ENCODE measurements at regions not wholly inside any gene's neighbourhood (a gene's known extent, or its start where the extent isn't known, plus 50 kb on each side); places are given as distances from the start of the nearest gene placed in this dataset.

DNA sequence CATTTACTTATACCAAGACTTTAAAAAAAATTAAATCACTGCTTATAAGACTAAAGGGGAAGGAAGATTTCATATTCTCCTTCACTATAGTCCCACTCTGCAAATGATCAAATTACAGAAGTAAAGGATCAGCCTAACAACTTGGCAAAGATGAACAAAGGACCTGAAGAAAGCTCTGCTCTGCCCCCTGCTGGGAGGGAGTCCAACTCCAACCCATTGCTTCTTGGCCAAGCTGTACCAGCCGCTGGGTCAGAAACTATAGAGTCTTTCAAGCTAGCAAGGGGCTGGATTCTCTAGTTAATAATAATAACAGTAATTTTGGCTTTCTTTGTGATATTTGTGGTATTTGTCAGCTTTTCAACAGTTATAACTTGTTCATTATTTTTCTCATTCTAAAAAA lies 927.0 kb upstream of the CRIM1 start:
- no peaks in the 10 kb centered on the region for H3K4me1 ChIP-seq (ENCODE audit: insufficient read depth, low read length, poor library complexity, severe bottlenecking)
- no peak overlapping the region for H2AFZ ChIP-seq (ENCODE audit: low read length)
- no peak overlapping the region for H3K9ac ChIP-seq (ENCODE audit: low read depth, low read length, poor library complexity, severe bottlenecking)
- no peak overlapping the region for H3K4me3 ChIP-seq (ENCODE audit: low read length, poor library complexity, severe bottlenecking)
- TF ChIP-seq CTCF (conservative IDR thresholded peaks at IDR 0.05; ENCODE audit: low read length): peak; percentile 70
- TF ChIP-seq EZH2phosphoT487 (IDR thresholded peaks at IDR 0.05; ENCODE audit: borderline replicate concordance): no peak
- H4K20me1 ChIP-seq (ENCODE audit: insufficient read depth, low read length, poor library complexity, severe bottlenecking): no peaks in the 10 kb centered on the region
- H3K9me3 ChIP-seq (ENCODE audit: insufficient read depth, low read depth, low read length): no peaks in the 10 kb centered on the region
- H3K36me3 ChIP-seq (ENCODE audit: insufficient read depth, low read length): no peaks in the 10 kb centered on the region
- no peaks in the 10 kb centered on the region for H3K27me3 ChIP-seq (ENCODE audit: insufficient read depth, low read length, poor library complexity, severe bottlenecking)
- H3K9me2 ChIP-seq (replicated peaks; ENCODE audit: low read depth, low read length): 0 out of 2 replicates have a peak, but pooled peaks cover 4% of the 10 kb centered on the region
- H3K79me2 ChIP-seq (ENCODE audit: insufficient read depth, low read length): no peaks in the 10 kb centered on the region
- no peak overlapping the region for H3K4me2 ChIP-seq (ENCODE audit: low read depth, low read length, poor library complexity, severe bottlenecking)
- H3F3A ChIP-seq (ENCODE audit: low read depth): no peaks in the 10 kb centered on the region

GRCh38 chr2:35421485-35421884 lies 934.1 kb upstream of the CRIM1 start:
- H2AFZ ChIP-seq (ENCODE audit: low read length): no peak overlapping the region
- no peaks in the 10 kb centered on the region for H3K9me3 ChIP-seq (ENCODE audit: insufficient read depth, low read depth, low read length)
- no peak overlapping the region for H3K4me2 ChIP-seq (ENCODE audit: low read depth, low read length, poor library complexity, severe bottlenecking)
- no peaks in the 10 kb centered on the region for H3K36me3 ChIP-seq (ENCODE audit: insufficient read depth, low read length)
- no peak overlapping the region for H3K4me3 ChIP-seq (ENCODE audit: low read length, poor library complexity, severe bottlenecking)
- H3K79me2 ChIP-seq (ENCODE audit: insufficient read depth, low read length): no peaks in the 10 kb centered on the region
- H4K20me1 ChIP-seq (ENCODE audit: insufficient read depth, low read length, poor library complexity, severe bottlenecking): no peaks in the 10 kb centered on the region
- H3K27me3 ChIP-seq (ENCODE audit: insufficient read depth, low read length, poor library complexity, severe bottlenecking): no peaks in the 10 kb centered on the region
- TF ChIP-seq EZH2phosphoT487 (IDR thresholded peaks at IDR 0.05; ENCODE audit: borderline replicate concordance) (no peak), CTCF (conservative IDR thresholded peaks at IDR 0.05; ENCODE audit: low read length) (no peak)
- no peaks in the 10 kb centered on the region for H3F3A ChIP-seq (ENCODE audit: low read depth)
- no peaks in the 10 kb centered on the region for H3K4me1 ChIP-seq (ENCODE audit: insufficient read depth, low read length, poor library complexity, severe bottlenecking)
- H3K9ac ChIP-seq (ENCODE audit: low read depth, low read length, poor library complexity, severe bottlenecking): no peak overlapping the region
- peaks cover 4% of the 10 kb centered on the region; the same call in 1 of the 2 replicates for H3K9me2 ChIP-seq (replicated peaks; ENCODE audit: low read depth, low read length)

DNA sequence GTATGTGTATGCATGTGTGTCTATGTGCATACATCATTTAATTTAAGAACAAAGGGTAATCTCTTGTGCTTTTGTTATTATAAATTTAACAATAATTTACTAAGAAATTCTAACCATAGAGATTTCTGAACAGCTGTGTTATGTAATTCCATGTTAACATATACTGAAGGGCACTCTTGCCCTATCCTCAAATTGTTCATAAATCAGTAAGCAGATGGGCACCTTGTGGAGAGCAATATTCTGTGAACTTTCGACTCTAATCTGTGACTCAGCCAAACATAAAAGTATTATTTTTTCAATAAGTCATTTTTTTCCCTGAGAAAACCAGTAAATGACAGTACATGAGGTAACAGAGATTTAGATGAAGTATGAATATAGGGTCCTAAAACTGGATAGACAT lies 938.3 kb upstream of the CRIM1 start:
- no peaks in the 10 kb centered on the region for H3F3A ChIP-seq (ENCODE audit: low read depth)

DNA sequence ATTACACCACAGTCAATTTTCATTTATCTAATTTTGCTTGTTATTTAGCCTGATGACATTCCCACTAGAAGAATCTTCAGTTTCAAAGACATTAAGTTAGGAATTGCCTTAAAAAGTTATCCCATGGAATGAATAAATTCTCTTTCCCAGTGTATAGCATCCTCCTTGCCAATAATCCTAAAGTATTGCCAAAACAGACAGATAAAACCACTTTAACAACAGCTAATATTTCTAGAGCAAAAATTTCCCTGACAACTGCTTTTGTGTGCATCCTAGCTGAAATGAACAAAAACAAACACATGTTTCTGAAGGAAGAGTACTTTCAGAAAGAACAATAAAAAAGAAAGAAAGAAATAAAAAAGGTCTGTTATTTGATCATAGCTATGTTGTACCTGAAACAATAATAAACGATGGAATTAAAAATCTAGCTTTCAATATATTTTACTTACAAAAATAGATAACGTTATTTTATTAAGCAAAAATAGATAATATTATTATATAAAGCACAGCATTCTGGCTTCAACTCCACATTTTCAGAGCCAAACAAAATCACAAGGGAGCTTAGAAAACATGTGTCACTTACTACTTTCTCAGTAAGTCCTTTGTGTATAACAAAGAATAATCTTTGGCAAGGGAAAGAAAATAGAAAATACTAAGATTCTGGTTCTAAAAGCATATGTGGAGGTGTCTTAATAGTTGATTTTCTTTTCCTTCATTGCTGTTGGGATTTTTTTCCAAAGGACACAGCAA lies 939.0 kb upstream of the CRIM1 start:
- Histone ChIP-seq H4K20me1 (ENCODE audit: insufficient read depth, low read length, poor library complexity, severe bottlenecking) (no peaks in the 10 kb centered on the region), H3K4me3 (ENCODE audit: low read length, poor library complexity, severe bottlenecking) (no peak overlapping the region), H3K9ac (ENCODE audit: low read depth, low read length, poor library complexity, severe bottlenecking) (no peak overlapping the region), H3K79me2 (ENCODE audit: insufficient read depth, low read length) (no peaks in the 10 kb centered on the region), H3K9me2 (replicated peaks; ENCODE audit: low read depth, low read length) (no peaks in the 10 kb centered on the region), H2AFZ (ENCODE audit: low read length) (no peak overlapping the region), H3K4me1 (ENCODE audit: insufficient read depth, low read length, poor library complexity, severe bottlenecking) (no peaks in the 10 kb centered on the region), H3K9me3 (ENCODE audit: insufficient read depth, low read depth, low read length) (no peaks in the 10 kb centered on the region), H3K36me3 (ENCODE audit: insufficient read depth, low read length) (no peaks in the 10 kb centered on the region), H3K4me2 (ENCODE audit: low read depth, low read length, poor library complexity, severe bottlenecking) (no peak overlapping the region), H3K27me3 (ENCODE audit: insufficient read depth, low read length, poor library complexity, severe bottlenecking) (no peaks in the 10 kb centered on the region), H3F3A (ENCODE audit: low read depth) (no peaks in the 10 kb centered on the region)
- TF ChIP-seq EZH2phosphoT487 (IDR thresholded peaks at IDR 0.05; ENCODE audit: borderline replicate concordance) (no peak), CTCF (conservative IDR thresholded peaks at IDR 0.05; ENCODE audit: low read length) (no peak)

More for the DNA sequence above, 938.3 kb upstream of the CRIM1 start:
- Histone ChIP-seq H3K27me3 (ENCODE audit: insufficient read depth, low read length, poor library complexity, severe bottlenecking) (no peaks in the 10 kb centered on the region), H3K9me3 (ENCODE audit: insufficient read depth, low read depth, low read length) (no peaks in the 10 kb centered on the region), H4K20me1 (ENCODE audit: insufficient read depth, low read length, poor library complexity, severe bottlenecking) (no peaks in the 10 kb centered on the region), H3K4me1 (ENCODE audit: insufficient read depth, low read length, poor library complexity, severe bottlenecking) (no peaks in the 10 kb centered on the region), H3K36me3 (ENCODE audit: insufficient read depth, low read length) (no peaks in the 10 kb centered on the region), H2AFZ (ENCODE audit: low read length) (no peak overlapping the region), H3K79me2 (ENCODE audit: insufficient read depth, low read length) (no peaks in the 10 kb centered on the region), H3K4me3 (ENCODE audit: low read length, poor library complexity, severe bottlenecking) (no peak overlapping the region), H3K9ac (ENCODE audit: low read depth, low read length, poor library complexity, severe bottlenecking) (no peak overlapping the region), H3K9me2 (replicated peaks; ENCODE audit: low read depth, low read length) (no peaks in the 10 kb centered on the region), H3K4me2 (ENCODE audit: low read depth, low read length, poor library complexity, severe bottlenecking) (no peak overlapping the region)
- TF ChIP-seq EZH2phosphoT487 (IDR thresholded peaks at IDR 0.05; ENCODE audit: borderline replicate concordance): no peak
